ENCODE measurements at regions not wholly inside any gene's neighbourhood (a gene's known extent, or its start where the extent isn't known, plus 50 kb on each side); places are given as distances from the start of the nearest gene placed in this dataset.
"Not testable (repeated sequence)": the region's sequence is repeated elsewhere in the genome, so short reads cannot be mapped to it uniquely, and the experiment has no call there.

DNA sequence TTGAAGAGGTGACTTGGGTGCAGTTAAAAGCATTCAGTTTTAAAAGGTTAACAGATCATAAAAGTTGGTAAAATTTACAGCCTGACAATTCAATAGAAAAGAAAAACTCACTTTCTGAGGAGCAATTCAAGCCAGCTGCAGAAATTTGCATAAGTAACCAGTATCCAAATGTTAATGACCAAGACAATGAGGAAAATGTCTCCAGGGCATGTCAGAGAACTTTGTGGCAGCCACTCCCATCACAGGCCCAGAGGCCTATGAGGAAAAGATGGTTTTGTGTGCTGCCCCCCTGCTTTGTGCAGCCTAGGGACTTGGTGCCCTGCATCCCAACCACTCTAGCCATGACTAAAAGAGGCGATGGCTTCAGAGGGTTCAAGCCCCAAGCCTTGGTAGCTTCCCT lies 1406.5 kb upstream of the ACO1 start:
- DNase-seq, result no peak

DNA sequence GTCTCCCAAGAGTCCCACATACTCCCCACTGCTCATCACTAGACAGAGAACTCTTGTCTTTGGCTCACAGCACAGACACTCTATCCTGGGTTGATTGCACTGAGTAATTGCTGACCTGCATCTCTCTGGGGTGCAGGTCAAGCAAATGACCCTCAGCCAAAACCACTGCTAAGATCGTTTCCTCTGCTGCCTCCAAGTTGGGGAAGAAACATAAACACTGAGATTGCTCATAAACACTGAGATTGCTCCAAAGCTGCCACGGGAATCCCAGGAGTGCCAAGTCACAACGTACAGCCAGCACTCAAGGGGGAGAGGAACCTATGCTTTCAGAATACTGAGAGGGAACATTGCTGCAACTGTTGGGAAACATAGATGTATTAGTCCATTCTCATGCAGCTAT lies 1402.1 kb upstream of the ACO1 start:
- no peak for DNase-seq

DNA sequence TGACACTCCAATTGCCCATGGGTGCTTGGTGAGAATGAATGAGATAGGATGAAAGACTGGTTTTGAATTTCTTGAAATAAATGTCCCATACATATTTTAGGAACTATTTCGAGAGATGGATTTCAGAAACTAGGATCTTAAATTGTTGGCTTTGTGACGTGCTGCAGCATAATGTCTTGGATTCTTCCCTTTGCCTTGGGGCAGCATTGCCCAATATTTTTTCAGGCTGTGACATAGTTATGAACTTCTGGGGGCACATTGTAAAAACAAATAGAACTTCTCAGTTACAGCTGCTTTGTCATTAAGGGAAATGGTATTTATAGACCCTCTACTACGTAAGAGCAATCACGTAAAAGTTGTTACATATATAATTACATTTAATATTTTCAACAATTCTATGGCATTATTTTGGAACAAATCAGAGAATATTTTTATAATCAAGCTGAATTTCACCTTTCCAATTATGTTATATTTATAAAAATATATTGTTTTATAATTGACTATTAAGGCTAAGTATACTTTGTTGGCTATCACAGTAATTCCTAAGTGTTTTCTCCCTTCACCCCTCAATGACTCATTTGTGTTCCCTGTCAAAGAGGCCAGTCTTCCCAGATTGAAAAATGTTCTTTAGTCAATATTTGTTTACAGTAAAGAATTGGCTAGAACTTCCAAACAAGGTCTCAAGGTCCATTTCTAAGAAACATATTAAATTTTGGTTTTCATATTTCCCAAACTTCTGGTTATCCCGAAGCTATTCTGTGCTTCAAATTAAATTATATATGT lies 1388.3 kb upstream of the ACO1 start:
- DNase-seq, result no peak

DNA sequence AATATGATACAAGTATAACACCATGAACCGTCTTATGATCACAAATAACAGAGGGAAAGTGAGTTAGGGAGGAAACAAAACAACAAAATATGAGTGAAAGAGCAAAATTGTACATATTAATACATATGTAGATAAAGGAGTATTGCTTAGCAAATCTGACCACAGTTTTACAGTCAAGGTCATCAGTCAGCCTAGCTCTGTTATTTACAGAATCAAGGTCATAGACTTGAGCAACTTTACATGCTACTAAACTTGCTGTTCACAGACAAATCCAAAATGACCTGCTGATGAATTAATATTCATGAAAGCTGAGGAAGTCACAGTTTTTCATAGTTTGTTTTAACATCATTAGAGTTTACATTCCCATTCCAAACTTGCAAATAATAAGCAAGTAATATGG lies 1387.7 kb upstream of the ACO1 start:
- DNase-seq, result no peak

DNA sequence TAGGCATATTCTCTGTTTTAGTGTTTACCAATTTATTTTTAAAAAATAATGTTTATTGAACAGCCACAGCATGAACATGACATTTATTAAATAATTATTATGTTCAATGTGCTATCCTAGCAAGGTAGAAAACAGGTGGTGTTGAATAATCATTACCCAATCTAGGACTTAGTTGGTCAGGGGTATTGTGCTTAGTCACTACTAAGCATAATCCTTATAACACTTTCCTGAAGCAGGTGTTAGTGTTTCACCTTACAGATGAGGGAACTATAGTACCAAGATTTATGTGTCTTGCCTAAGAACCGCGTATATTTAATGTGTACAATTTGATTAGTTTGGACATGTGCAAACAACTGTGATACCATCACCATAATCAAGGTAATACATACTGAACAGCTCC lies 1387.2 kb upstream of the ACO1 start:
- no peak for DNase-seq

DNA sequence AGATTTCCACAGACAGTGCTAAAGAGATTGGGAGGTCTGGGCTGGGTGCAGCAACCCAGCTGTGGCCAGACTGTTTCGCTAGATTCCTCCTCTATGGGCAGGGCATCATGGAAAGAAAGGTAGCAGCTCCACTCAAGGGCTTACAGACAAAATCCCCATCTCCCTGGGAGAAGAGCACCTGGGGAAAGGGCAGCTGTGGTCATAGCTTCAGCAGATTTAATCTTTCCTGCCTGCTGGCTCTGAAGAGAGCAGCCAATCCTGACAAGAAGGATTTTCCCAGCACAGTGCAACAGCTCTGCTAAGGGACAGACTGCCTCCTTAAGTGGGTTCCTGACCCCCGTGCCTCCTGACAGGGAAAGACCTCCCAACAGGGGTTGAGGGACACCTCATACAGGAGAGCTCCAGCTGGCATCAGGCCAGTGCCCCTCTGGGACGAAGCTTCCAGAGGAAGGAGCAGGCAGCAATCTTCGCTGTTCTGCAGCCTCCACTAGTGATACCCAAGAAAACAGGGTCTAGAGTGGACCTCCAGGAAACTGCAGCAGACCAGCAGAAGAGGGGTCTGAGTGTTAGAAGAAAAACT lies 1379.3 kb upstream of the ACO1 start:
- no peak for DNase-seq

DNA sequence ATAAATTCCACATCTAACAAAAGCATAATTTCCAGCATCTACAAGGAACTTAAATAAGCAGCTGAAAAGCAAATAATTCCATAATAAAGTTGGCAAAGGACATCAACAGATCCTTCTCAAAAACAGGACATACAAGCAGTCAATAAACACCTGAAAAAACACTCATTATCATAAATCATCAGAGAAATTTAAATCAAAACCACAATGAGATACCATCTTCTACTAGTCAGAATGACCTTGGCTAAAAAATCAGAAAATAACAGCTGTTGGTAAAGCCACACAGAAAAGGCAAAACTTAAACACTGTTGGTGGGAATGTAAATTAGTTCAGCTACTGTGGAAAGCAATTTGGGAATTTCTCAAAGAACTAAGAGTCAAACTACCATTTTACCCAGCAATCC lies 1371.1 kb upstream of the ACO1 start:
- DNase-seq, result no peak

DNA sequence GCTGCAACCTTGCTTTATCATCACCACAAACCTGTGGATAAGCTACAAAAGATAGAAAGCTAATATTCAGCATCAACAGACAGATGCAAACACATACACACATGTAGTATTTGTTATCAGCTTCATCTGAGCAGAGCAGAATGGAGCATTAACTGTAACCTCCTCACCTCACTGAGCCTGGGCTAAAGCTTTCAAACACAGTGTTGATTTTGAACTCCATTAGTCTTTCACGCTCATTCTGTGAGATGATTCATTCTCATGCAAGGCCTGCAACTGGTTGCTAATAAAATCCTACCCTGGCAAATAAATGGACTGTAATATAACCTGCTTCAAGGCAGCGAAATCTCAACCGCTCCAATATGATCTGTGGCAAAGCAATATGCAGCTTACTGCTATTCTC lies 1360.6 kb upstream of the ACO1 start:
- DNase-seq, result no peak

DNA sequence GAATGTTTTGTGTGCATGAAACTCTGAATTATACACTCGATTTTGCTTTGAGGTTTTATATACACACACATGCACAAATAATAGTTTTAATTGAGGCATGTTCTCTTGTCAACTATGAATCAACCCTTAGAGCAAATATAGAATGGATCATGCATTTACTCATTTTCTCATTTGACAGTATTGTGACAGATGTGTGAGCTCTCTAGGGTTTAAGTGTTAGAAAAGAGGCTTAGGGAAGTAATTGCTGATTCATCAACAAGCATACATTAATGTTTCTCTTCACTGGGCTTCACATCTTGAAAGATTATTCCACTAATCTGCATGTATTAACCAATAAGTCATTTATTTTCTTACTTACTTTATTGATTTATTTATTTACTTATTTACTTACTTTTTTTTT lies 1356.8 kb upstream of the ACO1 start:
- no peak for DNase-seq

DNA sequence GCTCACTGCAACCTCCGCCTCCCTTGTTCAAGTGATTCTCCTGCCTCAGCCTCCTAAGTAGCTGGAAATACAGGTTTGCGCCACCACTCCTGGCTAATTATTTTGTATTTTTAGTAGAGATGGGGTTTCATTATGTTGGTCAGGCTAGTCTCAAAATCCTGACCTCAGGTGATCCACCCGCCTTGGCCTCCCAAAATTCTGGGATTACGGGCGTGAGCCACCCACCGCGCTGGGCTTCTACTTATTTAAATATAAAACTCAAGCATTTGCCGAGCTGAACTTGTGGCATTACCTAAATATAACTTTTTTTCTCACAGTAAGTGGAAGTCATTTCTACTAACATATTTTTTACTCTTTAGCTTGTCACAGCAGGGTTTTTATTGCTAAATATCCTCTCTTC lies 1356.3 kb upstream of the ACO1 start:
- DNase-seq, result no peak

DNA sequence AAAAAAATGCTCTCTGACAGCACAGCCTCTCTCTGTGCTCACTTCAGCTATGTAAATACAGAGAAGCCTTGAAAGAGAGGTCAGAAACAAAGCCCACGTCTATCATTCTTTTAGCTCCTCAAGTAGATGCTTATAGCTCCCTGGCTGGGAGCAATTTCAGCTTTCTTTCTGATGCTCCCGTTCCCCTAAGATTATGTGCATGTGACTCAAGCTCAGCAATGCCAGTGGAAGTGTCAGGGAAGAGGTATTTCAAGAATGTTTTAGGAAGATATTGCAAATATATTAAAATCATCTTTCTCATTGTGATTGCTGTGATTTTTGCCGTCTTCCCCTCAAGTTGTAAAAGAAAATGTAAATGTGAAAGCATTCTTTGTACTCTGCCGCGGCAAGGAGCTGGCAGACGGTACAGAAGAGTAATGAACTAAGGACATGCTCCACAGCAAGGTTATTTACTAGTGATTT lies 1353.7 kb upstream of the ACO1 start:
- peak; percentile 18 for DNase-seq

DNA sequence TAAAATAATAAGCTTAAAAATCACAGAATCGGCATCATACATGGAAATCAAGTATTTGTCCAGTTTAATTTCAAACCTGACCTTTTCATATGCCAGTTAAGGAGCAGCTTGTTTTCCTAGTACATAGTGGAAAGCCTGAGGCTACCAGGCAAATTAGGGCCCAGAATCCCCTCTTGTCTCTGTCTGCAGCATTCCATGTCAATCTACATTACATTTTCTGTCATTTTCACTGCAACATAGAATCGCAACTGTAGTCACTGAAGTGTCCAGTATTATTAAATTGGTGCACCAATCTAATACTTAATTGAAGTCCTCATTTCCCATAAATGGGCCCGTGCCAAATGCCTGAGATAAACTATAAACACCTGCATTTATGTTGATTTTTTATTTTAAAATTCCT lies 1352.2 kb upstream of the ACO1 start:
- DNase-seq, result no peak

DNA sequence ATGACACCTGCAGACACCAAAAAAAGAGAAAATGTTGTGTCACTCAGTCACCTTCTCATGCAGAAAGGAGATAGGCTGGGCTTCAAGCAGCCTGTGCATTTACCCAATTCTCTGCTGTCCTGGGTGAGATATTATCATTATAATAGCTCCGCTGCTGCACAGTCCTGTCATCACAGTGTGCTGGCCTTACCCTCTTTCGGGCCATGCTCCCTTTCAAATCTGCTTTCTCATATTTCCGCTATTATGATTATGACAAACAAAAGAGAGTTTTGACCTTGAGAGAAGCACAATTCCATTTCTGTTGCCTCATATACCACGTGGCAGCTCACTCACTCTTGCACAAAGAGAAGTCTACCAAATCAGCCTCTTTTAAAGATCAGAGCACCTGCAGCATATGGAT lies 1350.1 kb upstream of the ACO1 start:
- no peak for DNase-seq

DNA sequence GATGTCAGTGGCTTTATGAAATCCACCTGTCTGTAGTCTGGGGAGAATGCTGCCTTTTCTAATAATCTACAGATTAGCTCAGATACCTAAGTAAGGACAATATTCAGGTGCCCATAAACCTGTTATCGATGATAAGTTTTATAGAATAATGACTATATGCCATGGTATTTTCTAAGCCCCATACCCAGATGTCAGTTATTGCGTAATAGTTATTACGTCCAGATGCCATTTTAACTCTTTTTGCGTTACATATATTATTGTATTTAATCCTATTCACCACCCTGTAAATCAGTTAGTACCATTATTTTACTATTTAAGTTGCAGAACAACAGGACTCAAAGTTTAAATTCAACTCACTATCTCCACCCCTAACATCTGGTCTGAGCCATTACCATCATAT lies 1343.9 kb upstream of the ACO1 start:
- DNase-seq, result no peak

DNA sequence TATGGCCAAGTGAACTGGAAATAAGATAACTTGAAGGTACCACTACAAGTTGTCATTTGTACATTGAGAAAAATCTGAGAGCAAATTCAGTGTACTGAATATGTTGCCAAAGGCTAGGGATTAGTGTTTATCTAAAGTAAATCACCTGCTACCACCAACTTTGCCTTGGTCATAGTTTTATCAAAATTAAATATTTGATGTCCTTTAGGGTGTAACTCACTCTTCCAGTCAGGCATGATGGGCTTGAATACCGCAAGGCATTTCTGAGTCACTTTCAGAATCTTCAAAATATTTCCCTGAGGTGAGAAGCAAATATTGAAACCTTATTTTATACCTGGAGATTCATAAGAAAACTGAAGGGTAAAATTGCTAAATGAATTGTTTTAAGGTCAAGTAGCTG lies 1338.6 kb upstream of the ACO1 start:
- no peak for DNase-seq

DNA sequence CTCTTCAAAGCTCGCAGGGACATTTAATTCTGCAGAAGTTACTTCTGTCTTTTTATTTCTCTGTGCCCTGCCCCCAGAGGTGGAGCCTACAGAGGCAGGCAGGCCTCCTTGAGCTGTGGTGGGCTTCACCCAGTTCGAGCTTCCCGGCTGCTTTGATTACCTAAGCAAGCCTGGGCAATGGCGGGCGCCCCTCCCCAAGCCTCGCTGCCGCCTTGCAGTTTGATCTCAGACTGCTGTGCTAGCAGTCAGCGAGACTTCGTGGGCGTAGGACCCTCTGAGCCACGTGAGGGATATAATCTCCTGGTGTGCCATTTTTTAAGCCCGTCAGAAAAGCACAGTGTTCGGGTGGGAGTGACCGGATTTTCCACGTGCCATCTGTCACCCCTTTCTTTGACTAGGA lies 1322.9 kb upstream of the ACO1 start:
- DNase-seq, result not testable (repeated sequence)

DNA sequence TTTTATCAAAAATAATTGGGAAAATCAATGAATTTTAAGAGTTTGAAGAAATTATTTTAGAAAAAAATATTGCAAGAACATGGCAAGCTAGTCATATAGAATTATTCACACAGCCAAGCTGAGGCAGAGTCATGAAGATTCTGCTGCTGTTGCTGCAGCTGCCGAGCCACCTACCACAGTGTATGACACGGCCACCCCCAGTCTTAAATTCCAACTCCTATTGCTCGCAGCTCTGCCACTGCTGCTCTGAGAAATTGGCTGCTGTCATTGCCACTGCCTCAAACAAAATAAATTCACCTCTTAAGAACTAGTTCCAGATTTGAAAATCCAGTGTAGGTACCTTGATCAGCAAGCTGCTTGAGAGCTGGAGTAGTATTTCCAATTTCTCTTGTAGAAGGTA lies 1318.8 kb upstream of the ACO1 start:
- DNase-seq, result no peak

DNA sequence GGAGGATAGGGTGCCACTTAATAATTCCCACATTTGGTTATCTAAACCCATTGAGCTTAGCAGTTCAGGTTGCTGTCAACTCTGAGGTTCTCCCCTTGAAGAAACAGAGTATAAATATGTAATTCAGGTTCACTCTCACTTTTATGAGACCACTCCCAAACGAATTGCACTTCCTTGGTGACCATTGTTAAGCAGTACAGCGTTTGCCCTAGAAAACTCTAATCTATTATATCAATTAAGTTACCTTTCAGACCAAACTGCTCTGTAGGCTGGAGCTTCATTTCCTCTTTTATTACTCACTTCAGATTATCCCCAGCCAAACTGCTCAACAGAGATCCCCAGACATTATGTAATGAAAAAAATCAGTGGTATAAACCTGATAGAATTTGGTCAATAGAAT lies 1317.0 kb upstream of the ACO1 start:
- no peak for DNase-seq

DNA sequence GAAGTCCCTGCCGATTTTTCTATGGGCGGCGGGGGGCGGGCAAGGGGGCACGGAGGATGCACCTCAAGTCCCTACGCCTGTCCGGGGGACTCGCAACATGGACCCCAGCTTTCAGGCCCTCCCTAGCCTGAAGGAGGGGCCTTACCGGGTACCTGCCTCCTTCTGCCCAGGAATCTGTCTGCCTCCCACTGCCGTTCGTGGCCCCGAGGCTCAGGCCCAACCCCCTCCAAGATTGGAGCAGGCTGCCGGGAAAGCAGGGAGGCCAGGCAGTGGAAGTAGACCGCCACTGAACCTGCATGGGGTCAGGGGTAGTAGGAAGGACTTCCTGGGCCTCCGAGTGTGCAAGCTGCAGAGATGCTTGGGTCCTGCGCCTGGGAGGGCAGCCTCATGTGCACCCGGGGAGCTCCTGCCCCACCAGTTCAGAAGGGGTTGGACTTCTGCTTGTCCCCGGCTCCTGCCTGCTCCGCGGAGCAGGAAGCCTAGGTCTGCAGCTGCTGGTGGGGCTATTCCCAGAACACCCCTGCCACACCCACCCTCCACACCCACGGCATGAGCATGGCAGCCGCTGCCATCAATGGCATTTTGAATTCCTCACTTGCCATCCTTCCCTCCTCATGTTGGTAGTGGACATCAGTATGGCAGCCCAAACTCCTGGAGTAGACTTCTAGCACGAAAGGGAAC lies 1312.7 kb upstream of the ACO1 start:
- DNase-seq, result no peak

DNA sequence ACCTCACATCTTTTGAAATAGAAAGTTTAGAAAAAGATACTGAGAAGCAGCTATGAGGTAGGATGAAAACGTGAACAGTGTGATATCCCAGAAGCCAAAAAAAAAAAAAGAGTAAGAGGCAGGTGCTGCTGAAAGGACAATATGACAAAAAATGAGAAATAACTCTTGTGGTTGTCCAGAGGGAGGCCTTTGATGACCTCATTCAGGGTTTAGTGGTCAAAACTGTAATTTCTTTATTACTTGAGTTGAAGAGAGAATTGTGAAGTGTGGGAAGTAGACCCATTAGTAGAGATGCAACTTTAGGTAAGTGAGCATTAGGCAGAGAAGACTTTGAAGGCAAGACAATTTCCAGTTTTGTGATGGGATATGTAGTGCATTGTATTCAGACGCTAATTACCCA lies 1306.3 kb upstream of the ACO1 start:
- no peak for DNase-seq

DNA sequence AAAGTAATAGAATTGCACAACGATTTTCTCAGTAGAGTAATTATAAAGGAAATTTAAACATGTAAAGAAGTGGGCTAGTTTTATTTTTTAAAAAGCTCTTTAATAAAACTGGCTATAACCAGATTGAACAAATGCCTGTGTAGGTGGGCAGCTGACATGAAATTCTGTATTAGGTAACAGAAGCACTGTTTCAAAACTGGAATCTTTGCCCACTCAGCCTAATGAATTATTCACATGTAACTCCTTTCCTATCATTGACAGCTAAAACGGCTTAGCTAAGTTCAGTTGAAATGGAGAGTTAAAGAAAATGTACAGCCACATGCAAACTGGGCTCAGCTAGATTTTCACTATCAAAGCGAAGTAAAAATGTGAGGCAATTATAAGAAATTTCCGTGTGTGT lies 1300.1 kb upstream of the ACO1 start:
- no peak for DNase-seq

DNA sequence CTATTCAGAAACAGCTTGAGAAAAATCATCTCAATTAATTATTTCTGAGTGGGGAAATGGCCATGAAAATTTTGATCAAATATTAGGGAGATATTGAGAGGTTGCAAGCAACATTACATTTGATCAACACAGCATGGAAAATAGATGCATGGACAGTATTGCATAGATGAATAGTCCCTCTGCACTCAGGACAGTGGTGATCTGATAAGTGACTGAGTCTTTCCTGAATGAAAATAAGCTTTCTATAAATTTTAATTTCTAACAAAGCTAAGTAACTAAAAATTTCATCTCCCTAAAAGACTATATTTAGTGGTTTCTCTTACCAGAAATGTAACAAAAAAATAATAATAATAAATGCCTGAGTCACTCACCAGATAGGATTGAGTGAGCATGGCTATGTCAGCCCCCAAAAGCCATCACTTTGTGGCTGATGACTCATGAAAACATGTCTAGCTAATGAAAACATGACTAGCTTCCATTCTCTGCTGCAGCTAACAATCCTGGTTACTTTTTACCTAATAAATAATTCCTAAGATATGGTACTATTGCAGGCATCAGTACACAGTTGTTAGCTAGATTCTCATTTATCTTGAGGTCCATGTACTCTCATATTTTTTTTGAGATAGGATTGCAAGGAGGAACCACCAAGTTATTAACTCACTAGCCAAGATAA lies 1294.8 kb upstream of the ACO1 start:
- DNase-seq, result no peak

DNA sequence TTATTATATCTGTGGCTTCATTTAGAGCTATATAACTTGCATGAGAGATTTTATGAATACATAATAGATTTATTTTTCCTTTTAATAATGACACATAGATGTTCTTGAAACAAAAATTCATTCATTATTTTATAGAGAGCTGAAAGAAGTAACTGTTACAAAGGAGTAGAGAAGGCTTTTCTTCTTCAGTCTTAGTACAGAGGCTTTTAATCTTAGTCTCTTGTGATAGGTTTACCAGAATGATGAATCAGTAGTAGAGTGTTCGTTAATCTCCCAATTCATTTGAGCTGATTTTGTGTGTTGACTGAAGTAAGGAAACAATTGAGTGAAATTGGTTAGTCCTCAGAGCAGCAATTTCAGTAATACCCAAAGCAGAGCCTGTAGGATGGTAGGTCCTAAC lies 1284.1 kb upstream of the ACO1 start:
- DNase-seq, result no peak

DNA sequence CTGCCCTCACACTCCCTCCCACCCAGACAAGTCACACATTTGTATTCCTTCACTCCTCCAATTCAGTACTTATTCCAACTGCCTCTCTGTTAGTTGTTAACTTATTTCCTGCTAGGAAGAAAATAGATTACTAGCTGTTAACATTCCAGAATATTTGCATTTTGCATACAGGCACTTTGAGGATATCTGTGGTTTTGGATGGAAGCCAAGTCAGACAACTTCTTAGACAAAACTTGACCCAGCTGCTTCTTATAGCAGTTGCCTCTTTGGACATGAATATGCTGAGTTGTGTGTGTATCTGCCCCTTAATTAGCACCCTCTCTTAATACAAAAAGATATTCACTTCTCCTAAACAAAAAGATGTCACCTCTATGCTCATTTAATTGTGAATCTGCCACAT lies 1280.6 kb upstream of the ACO1 start:
- DNase-seq, result no peak

All from amniotic stem cell (primary cell).